Ovary (tissue), 7 donors: ENCODE measurements at regions not wholly inside any gene's neighbourhood (a gene's known extent, or its start where the extent isn't known, plus 50 kb on each side); places are given as distances from the start of the nearest gene placed in this dataset.
"Not testable (repeated sequence)": the region's sequence is repeated elsewhere in the genome, so short reads cannot be mapped to it uniquely, and the experiment has no call there.

Experiments used
- DNase-seq, 5 donors: peaks; one replicate each; pipeline ENCODE4 v3.0.0-alpha.2; 2019 to 2020
- H3K27ac ChIP-seq, 2 donors: fragments of 200-600 bp; one replicate each; pipeline versions ENCODE4 v1.5.1 to v1.8.0; 2019 to 2022
- H3K27me3 ChIP-seq: fragments of 200-600 bp; one replicate; pipeline ENCODE4 v1.8.0; 2022
- H3K36me3 ChIP-seq: fragments of 200-600 bp; sonication (generic); one replicate; pipeline ENCODE4 v1.5.1; 2019
- H3K4me1 ChIP-seq: one replicate; pipeline ENCODE4 v1.8.1; 2013; ENCODE audit warnings: mild to moderate bottlenecking, moderate library complexity; ENCODE audit not compliant: insufficient read depth
- H3K4me3 ChIP-seq: fragments of 200-600 bp; sonication (generic); one replicate; pipeline ENCODE4 v1.5.1; 2017
- H3K9me3 ChIP-seq, 2 donors: fragments of 200-600 bp in 1 of 2; sonication (generic) in 1 of 2; one replicate each; pipeline versions ENCODE4 v1.5.1 to v1.8.1; 2013 to 2019; ENCODE audit warnings: mild to moderate bottlenecking in 1 of 2, moderate library complexity in 1 of 2
- CTCF ChIP-seq, 3 donors: fragments of 450-650 bp in 2 of 3; fragments of 200-600 bp in 1 of 3; IDR thresholded peaks; one replicate each; pipeline versions ENCODE4 v1.5.1 to v1.8.0; 2016 to 2022; ENCODE audit warnings: antibody characterized with exemption in 3 of 3, mild to moderate bottlenecking in 1 of 3
- EP300 ChIP-seq: sonication (generic); formaldehyde crosslinking; IDR thresholded peaks from one replicate; pipeline ENCODE4 v1.6.1; 2017; ENCODE audit warnings: antibody characterized with exemption
- POLR2A ChIP-seq: fragments of 450-650 bp; IDR thresholded peaks from one replicate; pipeline ENCODE4 v1.6.1; 2017; ENCODE audit warnings: antibody characterized with exemption, mild to moderate bottlenecking, moderate library complexity
- WGBS, 3 donors: extraction: QIAGEN DNeasy Blood & Tissue Kit in 1 of 3; methylation state at CpG; one replicate each; pipeline versions ENCODE4 v1.1.5 to v1.1.7; 2013 to 2017; 5-methylcytosine and 5-hydroxymethylcytosine counted together
- intact Hi-C, 4 donors: fragments of 100-400 bp; cut with DNase I; formaldehyde crosslinking; loops; one replicate each; pipeline versions ENCODE4 v1.11.0 to v1.15.1; 2022 to 2023
- donor health status: DM: no; HTN: no; CAD: no; lungs with moderate emphysema.
- donor health status: DM: no; HTN: no; CAD: no.
- donor health status: Bipolar disorder and iron deficiency.
- donor health status: DM: no; HTN: no; CAD: no.
- donor health status: DM: yes; HTN: yes; CAD: no.

- H3K9me3 ChIP-seq = no peaks in the 10 kb centered on the region
- H3K4me3 ChIP-seq = no peak overlapping the region
- intact Hi-C loops = no loop called here
- DNase-seq = no peak
- 92 to 98% (median 92%) methylated on average over 3 of the region's 3 CpGs for WGBS, 3 donors
- H3K4me1 ChIP-seq = no peaks in the 10 kb centered on the region
- no peak overlapping the region for H3K27ac ChIP-seq
- H3K36me3 ChIP-seq = no peaks in the 10 kb centered on the region
- no peak for TF ChIP-seq POLR2A
- no peak for TF ChIP-seq EP300
- TF ChIP-seq CTCF (IDR thresholded peaks at IDR 0.05) = no peak
- H3K27me3 ChIP-seq = no peaks in the 10 kb centered on the region
Observed at GRCh38 chr10:21343087-21343486, 182.4 kb downstream of the SKIDA1 start.

- 86 to 97% (median 90%) methylated on average over 1 of the region's 1 CpG for WGBS, 3 donors
- H3K9me3 ChIP-seq, DNase-seq, H3K27me3 ChIP-seq, intact Hi-C loops, H3K4me1 ChIP-seq, H3K4me3 ChIP-seq, H3K36me3 ChIP-seq, H3K27ac ChIP-seq: not testable (repeated sequence)
Observed at GRCh38 chr10:21342499-21342898, 183.0 kb downstream of the SKIDA1 start.

- no peak for DNase-seq
- Histone ChIP-seq H3K4me3 (no peak overlapping the region), H3K27me3 (no peaks in the 10 kb centered on the region), H3K4me1 (peaks cover 7% of the 10 kb centered on the region), H3K36me3 (no peaks in the 10 kb centered on the region), H3K27ac (no peak overlapping the region), H3K9me3 (no peaks in the 10 kb centered on the region)
- 92 to 98% (median 94%) methylated on average over 3 of the region's 3 CpGs for WGBS, 3 donors
- intact Hi-C loops = no loop called here
- no peak for TF ChIP-seq CTCF (IDR thresholded peaks at IDR 0.05)
- TF ChIP-seq POLR2A = no peak
- no peak for TF ChIP-seq EP300
Observed at GRCh38 chr10:21340331-21340730, 185.2 kb downstream of the SKIDA1 start.

GRCh38 chr10:21337171-21337792, 188.2 kb downstream of the SKIDA1 start:
- Histone ChIP-seq H3K27ac (no peak overlapping the region), H3K36me3 (no peaks in the 10 kb centered on the region), H3K4me3 (no peak overlapping the region), H3K4me1 (peaks cover 9% of the 10 kb centered on the region), H3K27me3 (no peaks in the 10 kb centered on the region), H3K9me3 (no peaks in the 10 kb centered on the region)
- TF ChIP-seq EP300 (no peak), CTCF (IDR thresholded peaks at IDR 0.05) (no peak), POLR2A (no peak)
- intact Hi-C loops = no loop called here
- no peak for DNase-seq
- 75 to 83% (median 75%) methylated on average over 7 of the region's 7 CpGs for WGBS, 3 donors

- DNase-seq = peak; percentile 58 to 77 (median 68)
Observed at GRCh38 chr10:21336476-21337170, 188.9 kb downstream of the SKIDA1 start.

More at GRCh38 chr10:21336476-21337170, 188.9 kb downstream of the SKIDA1 start:
- 19 to 29% (median 26%) methylated on average over 8 of the region's 8 CpGs for WGBS, 3 donors
- Histone ChIP-seq H3K4me1 (peaks cover 9% of the 10 kb centered on the region), H3K27ac (no peak overlapping the region), H3K36me3 (no peaks in the 10 kb centered on the region), H3K9me3 (no peaks in the 10 kb centered on the region), H3K4me3 (no peak overlapping the region), H3K27me3 (no peaks in the 10 kb centered on the region)
- TF ChIP-seq EP300 (no peak), POLR2A (no peak), CTCF (IDR thresholded peaks at IDR 0.05) (no peak)
- intact Hi-C loops = no loop called here
